NCI-H226 (cell line): ENCODE measurements at regions not wholly inside any gene's neighbourhood (a gene's known extent, or its start where the extent isn't known, plus 50 kb on each side); places are given as distances from the start of the nearest gene placed in this dataset.
"Not testable (repeated sequence)": the region's sequence is repeated elsewhere in the genome, so short reads cannot be mapped to it uniquely, and the experiment has no call there.

ENCODE experiments used
- DNase-seq: peaks from one replicate; pipeline ENCODE4 v3.0.0-alpha.2; 2015

DNA sequence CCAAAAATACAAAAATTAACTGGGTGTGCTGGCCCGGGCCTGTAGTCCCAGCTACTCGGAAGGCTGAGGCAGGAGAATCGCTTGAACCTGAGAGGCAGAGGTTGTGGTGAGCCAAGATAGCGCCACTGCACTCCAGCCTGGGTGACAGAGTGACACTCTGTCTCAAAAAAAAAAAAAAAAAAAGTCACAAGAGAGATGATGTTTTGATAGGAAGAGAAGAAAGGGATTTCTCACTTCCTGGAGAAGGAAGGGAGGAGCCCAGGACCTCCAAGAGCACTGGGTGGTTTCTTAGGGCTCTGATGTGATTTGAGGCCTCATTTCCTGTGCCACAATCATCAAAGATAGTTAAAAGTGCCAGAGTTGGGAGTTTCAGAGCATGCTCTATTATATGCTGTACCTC, 1048.3 kb downstream of the BCL11B start:
- DNase-seq = not testable (repeated sequence)

DNA sequence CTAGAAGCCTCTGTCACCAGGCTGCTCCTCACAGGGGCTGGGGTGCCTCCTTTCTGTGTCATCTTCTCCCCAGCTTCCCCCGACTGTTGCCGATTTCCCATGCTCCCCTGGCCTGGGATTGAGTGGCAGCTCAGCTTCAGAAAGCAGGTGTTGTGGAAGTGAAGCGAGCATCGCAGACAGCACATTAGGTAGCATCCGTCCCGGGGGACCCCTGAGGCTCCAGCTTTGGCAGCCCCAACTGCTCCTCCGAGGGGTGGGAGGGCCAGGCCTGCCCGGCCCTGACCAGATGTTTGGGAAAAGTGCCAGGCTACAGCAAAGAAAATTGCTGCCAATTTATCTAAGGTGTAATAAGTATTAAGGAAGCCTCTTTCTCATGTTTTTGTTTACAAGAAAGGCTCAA, 1045.6 kb downstream of the BCL11B start:
- DNase-seq = no peak

DNA sequence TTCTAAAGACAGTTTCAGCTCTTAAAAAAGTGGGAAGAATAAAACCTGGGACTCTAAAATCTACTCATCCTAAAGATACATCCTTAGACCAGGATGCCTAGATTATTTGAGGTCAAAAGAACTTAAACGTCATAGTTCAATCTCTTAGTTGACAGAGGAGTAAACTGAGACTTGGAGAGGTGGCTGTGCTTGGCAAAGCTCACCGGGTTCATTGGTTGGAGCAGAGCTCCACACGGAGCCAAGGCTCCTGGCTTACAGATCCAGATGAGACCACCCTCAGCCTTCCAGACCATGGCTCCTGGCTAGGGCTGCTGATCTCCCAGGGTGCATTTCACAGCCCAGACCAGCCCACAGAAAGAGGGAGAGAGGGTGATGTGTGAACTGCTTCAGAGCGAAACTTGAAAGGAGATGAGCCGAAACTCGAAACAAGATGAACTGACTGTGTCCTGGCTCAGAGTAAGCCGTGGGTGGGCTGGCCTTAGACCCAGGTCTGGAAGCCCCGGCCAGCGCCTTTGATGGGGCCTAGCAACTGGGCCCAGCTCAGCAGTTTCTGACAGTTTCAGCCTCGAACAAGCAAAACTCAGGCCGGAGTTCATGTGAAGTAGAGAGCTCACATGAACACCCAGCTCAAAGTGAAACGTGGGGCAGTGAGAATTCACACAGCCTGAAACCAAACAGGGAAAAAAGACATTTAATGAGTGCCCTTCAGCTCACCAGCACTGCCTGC, 1044.8 kb downstream of the BCL11B start:
- DNase-seq = no peak

DNA sequence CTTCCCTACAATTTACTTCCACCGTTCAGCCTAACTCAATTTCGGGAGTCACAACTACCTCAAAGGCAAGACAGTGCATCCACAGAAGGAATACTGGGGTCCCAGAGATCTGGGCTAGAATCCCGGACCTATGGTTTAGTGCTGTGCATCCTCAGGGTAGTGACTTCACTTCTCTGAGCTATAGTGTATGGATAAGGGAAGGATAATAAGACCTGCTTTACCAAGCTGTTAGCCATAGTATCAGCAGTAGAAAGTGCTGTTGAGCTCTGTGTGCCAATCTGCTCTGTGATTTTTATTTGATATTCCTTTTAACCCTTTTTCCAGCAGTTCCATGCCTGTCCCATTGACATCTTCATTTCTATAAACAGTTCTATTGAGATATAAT, 1044.3 kb downstream of the BCL11B start:
- no peak for DNase-seq

DNA sequence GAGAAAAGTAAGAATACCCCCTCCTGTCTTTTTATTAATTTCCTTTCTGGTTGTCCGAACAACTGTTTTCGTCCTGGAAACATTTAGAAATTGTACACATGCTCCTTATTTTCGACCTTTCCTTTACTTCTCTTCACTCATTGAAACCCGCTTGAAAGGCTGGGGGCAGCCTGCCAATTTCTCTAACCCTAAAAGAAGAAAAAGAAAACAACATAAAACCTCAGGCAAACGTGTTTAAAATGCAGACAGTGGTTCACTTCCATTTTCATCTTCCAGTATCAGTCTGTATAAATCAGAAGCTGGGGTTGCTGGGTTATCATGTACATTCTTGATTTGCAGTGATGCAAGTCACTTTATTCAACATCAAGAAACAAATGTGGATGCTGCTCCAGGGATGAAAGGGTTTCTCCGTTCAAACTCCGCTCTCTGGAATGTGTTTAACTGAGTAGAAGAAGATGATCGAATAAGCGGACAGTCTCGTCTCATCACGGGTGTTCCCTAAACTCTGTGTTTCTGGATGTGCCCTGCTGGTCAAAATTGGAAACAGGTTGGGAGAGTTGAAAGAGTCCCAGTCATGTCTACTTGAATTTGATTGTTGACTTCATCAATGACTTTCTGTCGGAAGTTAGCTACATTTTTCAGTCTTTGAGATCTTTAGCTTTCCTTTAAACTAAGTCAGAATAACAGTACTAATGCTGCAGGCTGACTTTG, 1042.2 kb downstream of the BCL11B start:
- DNase-seq = no peak

DNA sequence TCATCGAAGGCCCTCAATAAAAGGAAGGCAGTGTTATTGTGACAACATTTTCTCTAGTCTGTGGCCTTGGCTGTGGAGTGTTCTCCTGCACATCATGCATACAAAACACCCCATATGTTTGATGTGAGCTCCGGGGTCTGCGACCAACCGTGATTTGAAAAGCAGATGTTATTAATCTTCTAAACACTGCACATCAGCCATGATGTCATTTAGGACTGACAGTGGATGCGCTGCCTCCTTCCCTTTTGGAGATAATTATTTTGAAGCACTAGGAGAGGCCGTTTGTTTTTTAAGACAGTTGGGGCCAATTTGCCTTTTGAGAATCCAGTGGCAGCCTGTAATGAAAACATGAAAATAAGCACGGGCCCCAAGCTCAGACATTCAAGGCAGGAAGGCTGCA, 1041.6 kb downstream of the BCL11B start:
- no peak for DNase-seq

DNA sequence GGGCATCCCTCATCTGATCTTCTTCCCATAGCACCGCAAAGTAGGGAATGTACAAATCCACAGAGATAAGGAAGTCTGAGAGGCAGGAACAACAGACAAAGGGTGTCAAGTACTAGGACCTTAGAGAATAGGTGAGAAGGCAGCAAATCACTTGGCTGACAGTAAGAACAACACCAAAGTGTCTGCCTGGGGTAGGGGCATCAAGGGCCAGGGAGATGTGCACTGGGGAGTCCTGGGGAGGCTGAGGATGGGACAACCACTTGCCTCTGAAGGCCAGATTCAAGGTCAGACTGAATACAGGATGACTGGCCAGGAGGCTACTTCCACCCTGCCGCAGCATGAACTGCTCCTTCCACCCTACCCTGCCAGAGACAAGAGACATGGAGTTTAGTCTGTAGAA, 1040.8 kb downstream of the BCL11B start:
- no peak for DNase-seq

DNA sequence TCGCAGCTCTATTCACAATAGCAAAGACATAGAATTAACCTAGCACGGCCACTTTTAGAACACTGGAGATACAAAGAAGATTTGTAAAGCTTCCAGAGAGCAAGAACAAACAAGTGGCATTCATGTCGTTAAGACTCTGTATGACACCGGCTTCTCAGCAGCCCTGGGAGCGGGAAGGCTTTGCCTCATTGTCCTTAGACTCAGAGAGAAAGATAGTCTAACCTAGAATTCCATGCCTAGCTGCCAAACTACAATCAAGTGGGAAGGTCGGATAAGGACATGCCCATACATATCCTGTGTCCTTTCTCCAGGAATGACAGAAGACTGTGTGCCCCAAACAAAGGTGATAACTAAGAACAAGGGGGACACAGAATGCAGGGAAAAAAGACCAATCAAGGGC, 1038.3 kb downstream of the BCL11B start:
- no peak for DNase-seq

DNA sequence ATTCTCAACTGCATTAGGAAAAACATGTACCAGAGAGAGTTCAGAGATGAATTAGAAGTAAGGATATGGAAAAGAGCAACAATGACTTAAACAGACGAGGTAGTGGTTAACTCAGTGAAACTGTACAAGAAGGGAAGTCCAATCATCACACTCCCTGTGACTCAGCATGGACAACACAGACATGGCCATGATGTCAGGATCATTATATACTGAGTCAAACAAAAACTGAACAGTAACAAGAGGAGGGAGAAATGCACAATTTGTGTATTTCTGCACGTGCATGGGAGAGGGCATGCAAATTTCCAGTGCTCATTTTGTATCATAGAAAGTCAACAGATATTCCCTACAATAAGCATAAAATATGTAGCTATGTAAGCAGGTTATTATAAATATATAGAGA, 1037.8 kb downstream of the BCL11B start:
- no peak for DNase-seq

DNA sequence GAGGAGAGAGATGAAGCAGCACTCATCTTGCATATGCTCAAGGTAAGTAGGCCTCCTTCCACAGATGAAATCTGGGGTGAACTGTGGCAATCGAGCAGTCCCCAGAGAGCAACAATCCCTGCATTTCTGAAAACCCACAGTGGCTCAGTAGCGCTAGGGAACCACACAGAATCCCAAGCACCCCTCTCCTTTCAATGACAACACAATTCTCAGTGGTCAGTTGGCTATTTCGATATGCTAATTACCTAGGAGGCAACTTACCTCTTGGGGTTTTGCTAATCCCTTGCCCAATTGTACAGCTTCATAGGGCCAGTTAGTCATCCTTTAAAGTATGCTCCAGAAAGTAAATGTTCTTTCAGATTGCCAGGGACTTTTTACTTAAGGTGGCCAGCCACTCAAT, 1035.7 kb downstream of the BCL11B start:
- DNase-seq = no peak

DNA sequence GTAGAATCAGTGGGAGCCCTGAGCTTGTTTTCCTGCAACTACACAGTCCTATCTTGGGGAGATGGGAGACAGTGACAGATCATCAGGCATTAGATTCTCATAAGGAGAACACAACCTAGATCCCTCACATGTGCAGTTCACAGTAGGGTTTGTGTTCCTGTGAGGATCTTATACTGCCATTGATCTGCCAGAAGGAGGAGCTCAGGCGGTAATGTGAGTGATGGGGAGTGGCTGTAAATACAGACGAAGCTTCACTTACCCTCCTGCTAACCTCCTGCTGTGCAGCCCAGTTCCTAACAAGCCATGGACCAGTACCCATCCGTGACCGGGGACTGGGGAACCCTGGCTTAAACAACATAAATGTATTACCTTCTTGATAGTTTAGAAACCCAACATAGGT, 1034.1 kb downstream of the BCL11B start:
- DNase-seq = no peak

DNA sequence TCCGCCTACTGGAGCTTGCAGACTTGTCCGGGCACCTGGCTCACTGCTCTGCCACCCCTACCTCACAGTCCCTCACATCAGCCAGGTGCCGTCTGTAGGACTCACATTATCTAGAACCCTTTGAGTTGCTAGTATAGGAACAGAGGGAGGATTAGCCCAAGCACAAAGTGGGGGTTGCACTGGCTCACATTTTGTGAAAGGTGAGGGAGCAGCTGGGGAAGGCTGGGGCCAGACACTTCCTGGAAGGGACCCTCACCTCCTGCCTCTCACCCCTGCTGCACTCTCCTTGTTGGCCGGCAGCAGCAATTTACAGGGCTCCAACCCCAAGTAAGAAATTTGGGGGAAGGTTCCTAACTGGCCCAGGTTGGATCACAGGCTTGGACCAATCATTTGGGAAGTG, 1031.6 kb downstream of the BCL11B start:
- no peak for DNase-seq

DNA sequence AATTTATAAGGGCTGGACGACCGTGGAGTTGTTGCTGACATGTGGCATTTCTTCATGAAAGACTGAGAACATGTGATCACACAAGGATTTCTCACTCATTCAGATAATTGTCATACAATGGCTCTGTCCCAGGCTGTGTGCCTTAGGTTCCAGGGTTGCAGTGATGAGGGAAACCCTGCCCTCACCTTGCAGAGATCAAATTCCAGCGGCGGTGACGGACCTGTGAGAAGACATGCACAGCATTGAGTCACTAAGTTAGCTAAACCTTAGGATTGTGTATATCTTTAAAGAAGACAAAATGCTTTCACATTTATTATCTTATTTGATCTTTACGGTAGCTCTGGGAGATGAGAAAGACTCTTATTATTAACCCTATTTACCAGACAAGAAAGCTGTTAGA, 1029.1 kb downstream of the BCL11B start:
- no peak for DNase-seq

DNA sequence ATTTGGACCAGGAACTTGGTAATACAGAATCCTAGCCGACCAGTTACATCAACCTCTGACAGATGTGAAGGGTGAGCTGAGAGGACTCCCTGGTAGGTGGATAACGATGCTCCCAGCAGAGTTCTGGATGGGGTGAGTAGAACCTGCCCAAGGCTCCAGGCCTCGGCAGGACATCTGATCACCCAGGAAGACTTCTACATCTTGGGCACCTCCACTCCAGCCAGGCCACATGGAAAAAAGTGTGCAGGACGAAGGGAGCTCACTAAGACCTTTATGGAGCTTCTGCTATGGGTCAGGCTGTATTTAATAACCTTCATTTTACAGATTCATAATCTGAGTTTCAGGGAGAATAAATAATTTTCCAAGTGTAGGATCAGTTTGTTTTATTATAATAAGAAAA, 1028.7 kb downstream of the BCL11B start:
- no peak for DNase-seq

DNA sequence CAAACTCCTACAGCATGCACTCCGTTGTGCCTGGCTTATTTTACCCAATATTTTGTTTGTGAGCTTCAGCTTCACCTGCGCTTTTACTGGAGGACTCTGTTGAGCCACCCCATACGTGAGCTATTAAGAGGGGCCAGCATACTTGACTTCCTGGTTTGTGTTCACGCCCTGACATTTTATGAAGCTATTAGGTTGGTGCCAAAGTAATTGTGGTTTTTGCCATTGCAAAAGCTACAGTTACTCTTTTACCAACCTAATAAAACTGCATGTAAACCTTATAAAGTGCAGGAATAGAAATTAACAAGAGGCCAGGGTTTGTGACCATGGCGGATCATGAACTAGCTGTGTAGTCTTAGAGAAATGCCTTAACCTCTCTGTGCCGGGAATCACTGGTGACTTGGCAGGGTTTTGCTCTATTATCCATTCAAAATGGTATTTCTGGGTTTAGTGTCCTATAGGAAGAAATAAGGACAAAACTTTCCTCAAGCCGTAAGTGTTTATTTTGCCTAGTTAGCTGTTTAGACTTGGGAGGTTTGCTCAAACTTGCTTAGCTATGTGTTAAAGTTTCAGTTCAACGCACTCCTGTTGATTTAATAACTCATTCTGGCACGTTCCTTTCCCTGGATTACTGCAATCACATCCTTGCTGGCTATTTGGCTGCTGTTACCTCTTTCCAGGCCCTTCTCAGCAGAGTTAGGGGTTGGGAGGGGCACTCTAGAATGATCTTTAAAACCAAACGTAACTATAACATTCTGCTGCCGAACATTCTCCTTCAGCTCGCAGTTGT, 1027.6 kb downstream of the BCL11B start:
- DNase-seq = no peak

DNA sequence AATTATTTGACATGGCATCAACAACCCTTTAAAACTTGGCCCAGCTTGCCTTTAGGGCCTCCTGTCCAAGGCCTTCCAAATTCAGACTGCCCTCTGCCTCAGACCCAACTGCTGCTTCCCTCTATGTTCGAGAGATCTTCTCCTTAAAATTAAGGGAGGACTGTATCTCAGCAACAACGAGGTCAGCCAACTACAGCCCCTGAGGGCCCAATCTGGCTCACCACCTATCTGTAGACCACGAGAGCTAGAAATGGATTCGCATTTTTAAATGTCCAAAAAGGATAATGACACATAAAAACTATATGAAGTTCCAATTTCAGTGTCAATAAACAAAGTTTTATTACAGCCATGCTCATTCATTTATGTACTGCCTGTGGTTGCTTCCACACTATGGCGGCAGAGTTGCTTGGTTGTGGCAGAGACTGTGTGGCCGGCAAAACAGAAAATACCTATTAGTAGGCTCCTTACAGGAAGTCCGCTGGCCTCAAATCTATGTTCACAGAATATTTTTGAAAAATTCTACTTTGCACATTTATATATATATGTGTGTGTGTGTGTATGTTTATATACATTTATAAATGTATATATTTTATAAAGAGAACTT, 1026.9 kb downstream of the BCL11B start:
- no peak for DNase-seq

DNA sequence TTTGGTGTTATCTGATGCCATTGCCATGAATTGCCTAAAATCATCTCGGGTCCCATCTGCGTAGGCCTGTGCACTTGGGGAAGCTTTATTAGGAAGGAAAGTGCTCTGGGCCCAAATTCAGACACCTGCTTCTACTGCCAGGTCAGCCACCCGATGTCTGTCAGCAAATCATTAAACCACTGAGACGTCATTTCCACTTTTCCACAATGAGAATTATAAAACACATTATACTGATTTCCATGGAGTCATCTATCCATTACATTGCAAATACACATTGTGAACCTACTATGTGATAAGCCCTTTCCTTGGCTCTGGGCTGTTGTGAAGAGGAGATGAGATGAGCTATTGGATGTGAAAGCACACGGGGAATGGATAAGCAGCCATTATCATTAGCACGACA, 1022.9 kb downstream of the BCL11B start:
- DNase-seq = no peak

DNA sequence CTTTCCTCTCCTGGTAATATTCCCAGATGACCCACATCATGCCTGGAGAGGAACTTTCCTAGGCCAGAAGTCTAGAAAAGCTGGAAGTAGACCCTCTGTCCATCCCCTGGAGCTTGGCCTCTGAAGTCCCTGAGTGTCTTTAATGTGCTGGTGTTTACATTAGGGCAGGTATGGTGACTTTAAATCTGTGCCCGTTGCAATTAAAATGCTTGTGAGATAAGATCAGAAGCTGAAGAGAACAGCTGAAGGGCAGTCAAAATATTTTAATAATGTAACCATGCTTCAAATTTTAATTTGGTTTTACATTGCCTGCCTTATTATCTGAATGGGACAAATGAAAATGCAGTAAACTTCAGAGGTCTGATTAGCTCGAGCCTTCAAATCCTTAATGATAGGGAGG, 1022.5 kb downstream of the BCL11B start:
- no peak for DNase-seq

DNA sequence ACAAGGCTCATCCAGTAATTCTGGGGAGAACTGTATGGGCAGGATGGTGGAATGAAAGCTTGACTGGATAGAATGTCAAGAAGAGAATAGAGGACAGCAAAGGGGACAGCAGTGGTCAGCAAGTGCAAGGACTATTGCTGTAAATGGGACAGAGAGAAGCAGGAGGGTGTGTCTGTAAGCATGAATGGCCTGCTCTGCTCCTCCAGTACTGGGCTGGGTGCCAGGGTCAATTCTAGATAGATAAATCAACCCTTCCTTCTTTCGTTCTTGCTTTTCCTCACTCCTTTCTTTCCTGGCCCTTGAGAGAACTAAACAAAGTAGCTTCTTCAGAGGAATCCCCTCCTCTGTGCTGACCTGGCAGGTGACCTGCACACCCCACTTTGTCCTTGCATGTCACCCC, 1019.2 kb downstream of the BCL11B start:
- no peak for DNase-seq

DNA sequence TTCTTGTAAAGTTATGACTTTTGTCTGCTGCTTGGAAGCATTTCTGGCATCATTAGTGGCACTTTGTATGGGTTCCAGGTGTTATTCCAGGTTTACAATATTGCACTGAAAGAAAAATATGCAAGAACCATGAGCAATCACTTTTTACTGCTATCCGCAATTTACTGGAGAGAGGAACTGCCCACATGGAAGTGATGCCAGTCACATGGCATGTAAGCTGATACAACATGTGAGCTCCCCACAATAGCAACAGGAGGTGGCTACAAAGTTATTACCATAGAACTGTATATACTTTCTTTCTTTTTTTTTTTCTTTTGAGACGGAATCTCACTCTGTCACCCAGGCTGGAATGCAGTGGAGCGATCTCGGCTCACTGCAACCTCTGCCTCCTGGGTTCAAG, 1012.1 kb downstream of the BCL11B start:
- no peak for DNase-seq

DNA sequence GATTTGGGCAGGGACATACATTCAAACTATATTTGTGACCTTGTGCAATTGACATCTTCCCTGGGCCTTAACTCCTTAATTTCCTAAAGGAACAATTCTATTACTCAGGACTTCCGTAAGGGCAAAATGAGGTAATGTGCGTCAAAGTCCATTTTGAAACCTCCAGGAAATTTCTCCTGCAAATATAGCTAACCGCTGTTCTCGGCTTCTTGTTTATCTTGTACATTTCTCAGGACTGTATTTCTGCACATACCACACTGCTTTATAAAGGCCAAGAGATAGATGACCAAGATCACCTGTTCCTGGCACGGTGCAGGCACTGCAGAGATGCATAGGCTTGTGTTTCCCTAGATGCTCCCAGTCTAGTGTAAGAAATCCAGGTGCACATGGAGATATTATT, 1009.4 kb downstream of the BCL11B start:
- DNase-seq = no peak

DNA sequence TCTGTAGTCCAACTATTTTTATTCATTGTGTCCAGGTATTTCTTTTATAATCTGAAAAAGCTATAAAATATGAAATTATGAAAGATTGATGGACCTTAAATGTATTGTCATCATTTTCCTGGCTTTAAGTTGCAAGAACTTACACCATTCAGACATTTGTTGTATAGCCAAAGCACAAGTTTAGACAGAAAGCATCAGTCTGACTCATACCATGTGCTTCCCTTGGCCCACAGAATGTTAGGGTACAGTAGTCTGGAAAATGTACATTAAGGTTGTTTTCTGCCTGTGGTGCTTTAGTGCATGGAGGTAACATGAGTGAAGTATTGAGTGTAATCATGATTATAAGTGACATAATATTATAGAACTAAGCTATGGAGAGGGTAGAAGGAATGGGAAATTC, 1002.5 kb downstream of the BCL11B start:
- DNase-seq = no peak

DNA sequence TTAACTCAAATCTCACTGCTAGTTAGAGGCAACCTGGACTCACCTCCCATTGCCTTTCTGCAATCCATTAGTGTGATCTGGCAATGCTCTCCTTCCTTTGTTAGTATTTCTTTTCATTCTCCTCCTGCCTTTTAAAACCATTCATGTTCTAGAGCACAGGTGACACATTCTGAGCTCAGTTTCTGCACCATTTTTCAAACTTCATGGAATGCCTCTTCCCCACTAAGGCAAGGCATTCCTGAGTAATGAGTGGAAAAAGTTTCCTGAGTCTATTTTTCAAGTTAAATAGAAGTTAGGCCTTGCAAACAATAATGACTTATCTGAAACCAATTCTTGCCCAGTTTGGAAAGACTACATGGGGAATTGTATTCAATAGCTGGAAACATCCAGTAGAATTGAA, 1001.8 kb downstream of the BCL11B start:
- no peak for DNase-seq

DNA sequence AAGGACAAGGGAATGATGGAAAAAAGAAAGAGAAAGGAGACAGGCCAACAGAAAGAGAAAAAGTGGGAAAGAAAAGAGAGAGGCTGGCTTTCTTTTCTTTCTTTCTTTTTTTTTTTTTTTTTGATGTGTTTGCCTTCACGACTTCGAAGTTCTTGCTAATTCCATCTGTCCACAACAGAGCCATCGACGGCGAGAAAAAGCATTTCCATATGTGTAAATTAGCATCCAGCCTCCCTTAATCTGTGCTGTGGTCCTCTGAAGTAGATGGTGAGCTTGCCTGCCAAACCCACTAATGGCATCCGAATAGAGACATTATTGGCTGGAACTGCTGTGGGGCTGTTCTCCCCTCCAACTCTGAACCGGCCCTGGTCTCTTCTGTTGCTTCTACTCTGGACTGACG, 997.4 kb downstream of the BCL11B start:
- DNase-seq = no peak
